ENCODE measurements at regions not wholly inside any gene's neighbourhood (a gene's known extent, or its start where the extent isn't known, plus 50 kb on each side); places are given as distances from the start of the nearest gene placed in this dataset.

DNA sequence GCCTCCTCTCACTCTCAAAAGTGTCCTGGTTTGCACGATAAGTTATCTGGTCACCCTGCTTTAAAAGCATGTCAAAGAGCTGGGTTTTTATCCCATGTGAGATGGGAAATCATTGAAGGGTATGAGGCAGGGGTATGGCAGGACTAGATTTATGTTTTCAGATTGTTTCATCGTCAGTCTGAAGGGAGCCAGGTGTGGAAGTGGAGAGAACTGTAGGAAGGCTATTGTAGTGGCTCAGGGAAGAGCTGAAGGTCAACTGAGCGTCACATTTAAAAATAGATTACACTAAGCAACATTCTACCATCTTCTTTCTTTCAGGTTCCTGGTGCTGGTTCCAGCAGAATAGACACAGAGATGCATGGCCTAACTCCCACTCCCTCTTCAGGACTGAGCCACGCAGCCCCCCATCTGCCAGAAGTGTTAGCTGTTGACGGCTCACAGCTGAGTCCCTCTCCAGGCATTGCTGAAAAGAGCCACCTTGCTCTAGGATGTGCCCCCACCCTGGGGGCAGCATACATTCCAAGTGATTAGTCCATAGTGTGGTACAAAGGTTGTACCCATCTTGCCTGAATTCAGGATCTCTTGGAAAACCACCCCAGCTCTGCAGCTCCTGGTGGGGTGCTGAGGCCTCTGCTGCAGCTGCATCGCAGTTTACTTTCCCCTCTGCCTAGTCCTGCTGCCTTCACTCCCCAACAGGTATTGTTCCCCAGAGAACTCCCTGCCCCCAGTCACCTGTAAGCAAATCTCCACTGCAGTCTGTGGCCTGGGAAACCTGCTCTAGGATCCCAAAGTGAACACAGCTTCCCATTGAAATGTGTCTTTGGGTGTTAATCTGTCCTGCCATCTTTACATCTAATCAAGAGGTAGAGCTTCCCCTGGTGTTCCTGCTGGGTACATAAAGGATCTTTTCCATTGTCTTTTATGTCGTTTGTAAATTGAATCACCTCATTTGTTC is 79.5 kb upstream of the KLF7 start:
- Mint-ChIP-seq H3K36me3 (no peaks in the 10 kb centered on the region), H3K4me1 (peaks cover 0 to 2% (median 0%) of the 10 kb centered on the region in 4 donors), H3K27me3 (no peaks in the 10 kb centered on the region), H3K4me3 (no peak overlapping the region), H3K27ac (peak overlapping the region in 1 of 7 donors; percentile 60), H3K9me3 (no peaks in the 10 kb centered on the region)
- DNase-seq, result no peak
- no peak overlapping the region for H3K27ac ChIP-seq (ENCODE audit: low read depth, low read length)
- POLR2A ChIA-PET (ENCODE audit: partially characterized antibody), result no interaction called here
- no peaks in the 10 kb centered on the region for H3K36me3 ChIP-seq (ENCODE audit: insufficient read depth, low read length)
- CTCF ChIA-PET (ENCODE audit: partially characterized antibody), result interaction anchor here (0.9 kb wide), 1 partner anchor 9 kb away, joined by 3 read pairs; no protein-coding TSS in a partner anchor
- H3K27me3 ChIP-seq (ENCODE audit: insufficient read depth, low read length), result no peaks in the 10 kb centered on the region
- peaks cover 4% of the 10 kb centered on the region for H3K4me1 ChIP-seq (ENCODE audit: insufficient read depth, low read length)
- intact Hi-C loops (cut with micrococcal nuclease), result loop anchor here (5.0 kb wide), 1 partner anchor 198 kb away; no protein-coding TSS in a partner anchor
- H3K9me3 ChIP-seq (ENCODE audit: control insufficient read depth in 1 of 2, low read length in 2 of 2), result no peaks in the 10 kb centered on the region
- no peak overlapping the region for H3K4me3 ChIP-seq (ENCODE audit: low read length in 2 of 2)

DNA sequence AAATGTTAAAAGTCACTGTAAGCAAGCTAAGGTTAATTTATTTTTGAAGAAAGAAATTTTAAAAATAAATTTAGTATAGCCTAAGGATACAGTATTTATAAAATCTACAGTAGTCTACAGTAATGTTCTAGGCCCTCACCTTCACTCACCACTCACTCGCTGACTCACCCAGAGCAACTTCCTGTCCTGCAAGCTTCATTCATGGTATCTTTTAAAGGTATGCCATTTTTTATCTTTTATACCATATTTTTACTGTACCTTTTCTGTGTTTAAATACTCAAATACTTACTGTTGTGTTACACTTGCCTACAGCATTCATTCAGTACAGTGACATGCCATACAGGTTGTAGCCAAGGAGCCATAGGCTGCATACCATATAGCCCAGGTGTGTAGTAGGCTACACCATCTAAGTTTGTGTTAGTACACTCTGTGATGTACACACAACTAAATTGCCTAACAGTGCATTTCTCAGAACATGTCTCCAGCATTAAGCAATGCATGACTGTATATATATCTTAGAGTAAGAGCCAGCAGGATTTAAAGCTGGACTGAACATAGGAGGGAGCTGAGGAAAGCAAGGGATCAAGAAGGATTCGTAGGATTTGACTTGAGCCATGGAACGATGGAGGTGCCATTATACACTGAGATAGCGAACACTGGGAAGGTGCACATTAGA is 83.1 kb upstream of the KLF7 start:
- H3K27me3 ChIP-seq (ENCODE audit: insufficient read depth, low read length), result no peaks in the 10 kb centered on the region
- Mint-ChIP-seq H3K4me3 (no peak overlapping the region), H3K9me3 (no peaks in the 10 kb centered on the region), H3K36me3 (no peaks in the 10 kb centered on the region), H3K27ac (no peak overlapping the region), H3K4me1 (peaks cover 0 to 2% (median under 1%) of the 10 kb centered on the region in 4 donors), H3K27me3 (peaks cover 0 to 5% of the 10 kb centered on the region in 2 donors)
- ChIA-PET CTCF (ENCODE audit: partially characterized antibody) (no interaction called here), POLR2A (ENCODE audit: partially characterized antibody) (no interaction called here)
- no peaks in the 10 kb centered on the region for H3K4me1 ChIP-seq (ENCODE audit: insufficient read depth, low read length)
- intact Hi-C loops (cut with micrococcal nuclease), result no loop called here
- DNase-seq, result no peak
- no peak overlapping the region for H3K4me3 ChIP-seq (ENCODE audit: low read length in 2 of 2)
- no peak overlapping the region for H3K27ac ChIP-seq (ENCODE audit: low read depth, low read length)
- no peaks in the 10 kb centered on the region for H3K36me3 ChIP-seq (ENCODE audit: insufficient read depth, low read length)
- no peaks in the 10 kb centered on the region for H3K9me3 ChIP-seq (ENCODE audit: control insufficient read depth in 1 of 2, low read length in 2 of 2)

GRCh38 chr2:207251022-207251421 is 85.3 kb upstream of the KLF7 start:
- H3K27ac ChIP-seq (ENCODE audit: low read depth, low read length), result no peak overlapping the region
- H3K9me3 ChIP-seq (ENCODE audit: control insufficient read depth in 1 of 2, low read length in 2 of 2), result no peaks in the 10 kb centered on the region
- H3K36me3 ChIP-seq (ENCODE audit: insufficient read depth, low read length), result no peaks in the 10 kb centered on the region
- H3K27me3 ChIP-seq (ENCODE audit: insufficient read depth, low read length), result no peaks in the 10 kb centered on the region
- H3K4me1 ChIP-seq (ENCODE audit: insufficient read depth, low read length), result no peaks in the 10 kb centered on the region
- Mint-ChIP-seq H3K36me3 (no peaks in the 10 kb centered on the region), H3K4me1 (peaks cover 0 to 6% (median 1%) of the 10 kb centered on the region in 4 donors), H3K27me3 (peaks cover 0 to 6% of the 10 kb centered on the region in 2 donors), H3K27ac (no peak overlapping the region), H3K9me3 (no peaks in the 10 kb centered on the region), H3K4me3 (no peak overlapping the region)
- ChIA-PET CTCF (ENCODE audit: partially characterized antibody) (no interaction called here), POLR2A (ENCODE audit: partially characterized antibody) (no interaction called here)
- DNase-seq, result no peak
- no peak overlapping the region for H3K4me3 ChIP-seq (ENCODE audit: low read length in 2 of 2)
- intact Hi-C loops (cut with micrococcal nuclease), result no loop called here

DNA sequence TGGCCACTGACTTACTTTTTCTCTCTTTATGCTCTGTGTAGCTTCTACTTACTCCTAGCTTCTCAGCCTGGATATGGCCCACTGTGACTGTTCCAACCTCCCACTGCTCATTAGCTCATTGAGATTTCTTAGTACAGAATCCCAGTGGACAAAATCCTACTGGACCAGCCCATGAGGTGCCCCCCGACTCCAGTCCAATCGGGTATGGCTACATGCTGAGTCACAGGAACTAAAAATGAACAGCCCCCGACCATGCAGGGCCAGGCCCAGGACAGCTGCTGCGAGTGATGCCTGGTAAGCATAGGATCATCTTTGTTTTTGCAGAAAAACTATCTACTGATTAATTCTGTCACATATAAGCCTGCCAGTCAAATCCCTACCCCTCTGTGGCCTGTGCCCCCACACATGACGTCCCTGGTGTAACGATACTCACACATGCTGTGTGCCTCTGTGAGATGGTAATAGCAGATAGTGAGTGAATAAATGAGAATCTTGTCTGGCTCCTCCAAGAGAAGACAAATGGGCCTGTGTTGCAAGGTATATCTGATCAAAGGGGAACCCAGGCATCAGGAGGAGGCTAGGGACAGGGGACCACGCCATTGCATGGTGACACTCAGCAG is 85.9 kb upstream of the KLF7 start:
- POLR2A ChIA-PET (ENCODE audit: partially characterized antibody), result no interaction called here
- Mint-ChIP-seq H3K9me3 (no peaks in the 10 kb centered on the region), H3K27ac (peak overlapping the region in 1 of 7 donors; percentile 9), H3K27me3 (peaks cover 0 to 6% of the 10 kb centered on the region in 2 donors), H3K4me3 (no peak overlapping the region), H3K36me3 (no peaks in the 10 kb centered on the region), H3K4me1 (peaks cover 0 to 6% (median 1%) of the 10 kb centered on the region in 4 donors)
- no peaks in the 10 kb centered on the region for H3K4me1 ChIP-seq (ENCODE audit: insufficient read depth, low read length)
- intact Hi-C loops (cut with micrococcal nuclease), result no loop called here
- no peaks in the 10 kb centered on the region for H3K27me3 ChIP-seq (ENCODE audit: insufficient read depth, low read length)
- H3K36me3 ChIP-seq (ENCODE audit: insufficient read depth, low read length), result no peaks in the 10 kb centered on the region
- CTCF ChIA-PET (ENCODE audit: partially characterized antibody), result no interaction called here
- no peak overlapping the region for H3K4me3 ChIP-seq (ENCODE audit: low read length in 2 of 2)
- H3K27ac ChIP-seq (ENCODE audit: low read depth, low read length), result no peak overlapping the region
- no peaks in the 10 kb centered on the region for H3K9me3 ChIP-seq (ENCODE audit: control insufficient read depth in 1 of 2, low read length in 2 of 2)
- DNase-seq, result no peak

DNA sequence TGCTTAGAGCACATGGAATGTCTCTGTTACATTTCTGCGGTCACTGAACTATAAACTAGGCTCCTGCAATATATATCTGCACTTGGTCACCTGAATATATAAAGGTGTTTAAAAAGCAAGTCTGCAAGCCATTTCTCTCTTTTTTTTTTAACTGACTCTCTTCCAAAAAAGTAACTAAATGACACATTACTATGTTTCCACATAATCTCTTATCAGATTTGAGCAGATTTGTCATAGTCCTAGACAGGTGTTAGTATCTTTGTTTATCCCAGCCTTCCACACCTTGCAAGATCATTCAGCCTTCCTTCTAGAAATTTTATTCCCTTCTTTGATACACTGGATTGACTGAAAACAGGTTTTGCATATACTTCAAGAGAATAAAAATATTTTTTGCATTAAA is 86.7 kb upstream of the KLF7 start:
- Histone ChIP-seq H3K27ac (ENCODE audit: low read depth, low read length) (no peak overlapping the region), H3K9me3 (ENCODE audit: control insufficient read depth in 1 of 2, low read length in 2 of 2) (no peaks in the 10 kb centered on the region), H3K36me3 (ENCODE audit: insufficient read depth, low read length) (no peaks in the 10 kb centered on the region), H3K4me3 (ENCODE audit: low read length in 2 of 2) (no peak overlapping the region), H3K27me3 (ENCODE audit: insufficient read depth, low read length) (no peaks in the 10 kb centered on the region), H3K4me1 (ENCODE audit: insufficient read depth, low read length) (no peaks in the 10 kb centered on the region)
- CTCF ChIA-PET (ENCODE audit: partially characterized antibody), result no interaction called here
- no peak for DNase-seq
- H3K27me3 Mint-ChIP-seq, result peaks cover 0 to 6% of the 10 kb centered on the region in 2 donors
- H3K4me3 Mint-ChIP-seq, result no peak overlapping the region
- no peak overlapping the region for H3K27ac Mint-ChIP-seq
- no peaks in the 10 kb centered on the region for H3K36me3 Mint-ChIP-seq
- POLR2A ChIA-PET (ENCODE audit: partially characterized antibody), result no interaction called here
- peaks cover 0 to 6% (median 1%) of the 10 kb centered on the region in 4 donors for H3K4me1 Mint-ChIP-seq
- no peaks in the 10 kb centered on the region for H3K9me3 Mint-ChIP-seq
- intact Hi-C loops (cut with micrococcal nuclease), result no loop called here

GRCh38 chr2:207252979-207253645 is 87.4 kb upstream of the KLF7 start:
- Mint-ChIP-seq H3K4me3 (no peak overlapping the region), H3K27ac (no peak overlapping the region), H3K9me3 (no peaks in the 10 kb centered on the region), H3K36me3 (no peaks in the 10 kb centered on the region), H3K27me3 (peaks cover 0 to 6% of the 10 kb centered on the region in 2 donors), H3K4me1 (peaks cover 0 to 6% (median 1%) of the 10 kb centered on the region in 4 donors)
- no peaks in the 10 kb centered on the region for H3K27me3 ChIP-seq (ENCODE audit: insufficient read depth, low read length)
- no peak overlapping the region for H3K4me3 ChIP-seq (ENCODE audit: low read length in 2 of 2)
- CTCF ChIA-PET (ENCODE audit: partially characterized antibody), result no interaction called here
- intact Hi-C loops (cut with micrococcal nuclease), result no loop called here
- H3K36me3 ChIP-seq (ENCODE audit: insufficient read depth, low read length), result no peaks in the 10 kb centered on the region
- no peaks in the 10 kb centered on the region for H3K4me1 ChIP-seq (ENCODE audit: insufficient read depth, low read length)
- no peak for DNase-seq
- no peaks in the 10 kb centered on the region for H3K9me3 ChIP-seq (ENCODE audit: control insufficient read depth in 1 of 2, low read length in 2 of 2)
- no peak overlapping the region for H3K27ac ChIP-seq (ENCODE audit: low read depth, low read length)
- POLR2A ChIA-PET (ENCODE audit: partially characterized antibody), result no interaction called here
